GM19328 (cell line): ENCODE measurements at regions not wholly inside any gene's neighbourhood (a gene's known extent, or its start where the extent isn't known, plus 50 kb on each side); places are given as distances from the start of the nearest gene placed in this dataset.

Source experiments
- ATAC-seq: cut with Tn5 transposase; IDR thresholded peaks from one replicate; pipeline ENCODE4 v1.9.1; 2021; ENCODE audit warnings: mild to moderate bottlenecking, moderate library complexity; ENCODE audit not compliant: unreplicated experiment

GRCh38 chr10:108812296-108812695 is 1111.0 kb downstream of the XPNPEP1 start:
- ATAC-seq, result no peak

DNA sequence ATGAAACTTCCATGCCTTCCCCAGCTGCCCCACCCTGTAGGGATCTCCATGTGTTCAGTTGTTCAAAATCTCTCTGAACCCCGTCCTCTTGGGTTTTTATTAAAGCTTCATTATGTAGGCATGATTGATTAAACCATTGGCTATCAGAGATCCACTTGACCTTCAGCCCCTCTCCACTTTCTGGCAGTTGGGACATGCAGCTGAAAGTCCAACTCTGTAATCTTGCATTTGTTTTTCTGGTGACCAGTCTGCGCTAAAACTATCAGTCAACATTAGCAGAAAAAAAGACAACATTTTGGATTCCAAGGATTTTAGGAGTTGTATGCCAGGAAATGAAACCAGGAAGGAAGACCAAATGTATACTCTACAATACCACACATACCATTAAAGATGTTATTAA is 1115.1 kb downstream of the XPNPEP1 start:
- no peak for ATAC-seq

- ATAC-seq, result no peak
These were observed 1121.4 kb downstream of the XPNPEP1 start for GRCh38 chr10:108801775-108802517.

DNA sequence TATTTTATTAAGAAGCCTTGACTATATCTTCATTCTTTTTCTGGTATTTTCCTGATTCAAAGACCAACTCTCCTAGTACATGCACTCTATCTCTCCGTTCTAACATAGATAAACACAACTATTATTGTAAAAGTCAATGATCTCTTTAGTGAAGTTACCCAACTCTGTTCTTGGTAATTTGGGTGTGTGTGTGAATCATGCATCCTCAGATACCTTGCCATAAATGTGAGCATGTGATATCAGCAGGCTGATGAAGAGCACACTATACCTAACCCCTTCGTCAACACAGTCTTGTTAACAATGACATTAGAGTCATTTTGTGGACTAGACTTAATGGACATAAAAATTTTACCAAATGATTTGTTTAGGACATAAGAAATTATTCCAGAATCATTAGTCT is 1122.1 kb downstream of the XPNPEP1 start:
- ATAC-seq, result no peak

- ATAC-seq, result no peak
These were observed 1125.7 kb downstream of the XPNPEP1 start for GRCh38 chr10:108797573-108797972.

DNA sequence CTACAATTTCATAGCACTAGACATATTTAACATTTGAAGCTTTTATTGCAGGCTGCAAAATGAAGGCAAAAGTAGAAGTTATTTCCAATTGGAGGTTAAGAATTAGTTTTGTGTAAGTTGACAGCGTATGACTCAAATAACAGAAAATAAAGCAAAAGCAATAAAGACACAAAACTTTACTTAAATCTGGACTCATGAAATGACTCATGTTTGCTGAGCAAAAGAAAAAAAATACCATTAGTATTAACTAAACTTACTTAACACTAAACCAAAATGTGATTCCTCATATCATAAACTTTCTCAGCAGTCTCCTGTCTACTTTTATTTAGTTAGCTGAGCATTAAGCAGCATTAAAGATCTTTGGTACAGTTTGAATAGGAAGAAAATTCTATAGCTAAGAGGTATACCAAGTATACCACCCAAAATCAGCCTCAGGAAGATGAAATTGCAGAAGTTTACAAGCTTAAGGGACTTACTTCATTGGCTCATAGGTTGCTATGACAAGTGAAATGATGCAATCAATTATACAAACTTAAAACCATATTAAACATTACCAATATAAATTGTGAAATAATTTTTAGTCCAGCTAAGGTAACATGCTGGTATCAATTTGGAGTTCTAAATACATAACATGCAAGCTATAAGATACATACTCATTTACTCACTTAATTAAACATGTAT is 1131.4 kb downstream of the XPNPEP1 start:
- no peak for ATAC-seq

DNA sequence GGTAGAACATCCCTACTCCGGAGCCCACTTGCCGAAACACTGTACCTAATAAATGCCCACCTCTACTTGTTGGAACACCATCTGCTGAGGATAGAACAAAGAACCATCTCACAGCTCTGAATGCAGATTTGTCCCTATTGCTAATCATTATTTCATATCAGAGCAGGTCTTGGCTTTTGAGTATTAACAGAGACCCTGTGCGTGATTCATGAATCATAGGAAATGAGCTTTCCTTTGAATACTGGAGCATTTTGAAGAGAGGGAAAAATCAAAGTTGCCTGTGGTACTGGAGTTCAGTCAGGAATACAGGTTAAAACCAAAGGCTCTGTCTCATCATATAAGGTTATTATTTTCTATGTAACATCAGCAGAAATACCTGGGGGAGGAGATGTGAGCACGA is 1132.3 kb downstream of the XPNPEP1 start:
- no peak for ATAC-seq

GRCh38 chr10:108789919-108790318 is 1133.4 kb downstream of the XPNPEP1 start:
- ATAC-seq, result no peak

DNA sequence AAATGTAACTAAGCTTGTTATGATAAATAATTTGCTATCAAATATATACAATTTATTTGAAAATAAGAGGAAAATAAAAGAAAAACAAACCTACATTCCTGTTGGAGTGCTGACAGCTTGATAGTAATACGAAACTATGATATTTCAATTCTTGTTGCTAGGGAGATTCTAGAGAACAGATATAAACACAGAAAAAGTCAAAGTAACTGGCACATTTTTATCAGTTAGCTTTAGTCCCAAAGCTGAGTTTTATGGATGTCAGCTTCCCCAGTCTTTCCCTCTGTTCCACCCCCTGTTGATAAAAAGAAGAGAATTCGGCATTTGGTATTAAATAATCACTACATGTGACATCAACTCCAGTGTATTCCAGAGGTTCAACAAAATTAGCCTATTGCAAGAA is 1134.0 kb downstream of the XPNPEP1 start:
- no peak for ATAC-seq

DNA sequence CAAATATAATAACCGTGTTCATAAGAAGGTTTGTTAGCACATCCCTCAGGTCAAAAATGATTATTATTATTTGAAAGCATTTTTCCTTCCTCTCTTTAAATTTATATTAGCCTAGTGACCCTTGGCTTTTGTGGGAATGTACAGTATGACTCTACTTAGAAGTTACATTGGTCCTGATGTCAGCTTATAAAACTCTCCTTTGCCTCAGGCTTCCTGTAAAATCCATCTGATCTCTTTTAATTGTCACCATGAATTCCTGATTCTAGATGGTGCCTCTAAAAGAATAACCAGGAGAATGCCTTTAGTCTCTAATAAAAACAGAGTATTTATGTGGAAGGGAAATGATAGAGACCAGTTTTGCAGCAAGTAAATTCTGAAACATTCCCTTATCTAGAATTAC is 1134.4 kb downstream of the XPNPEP1 start:
- no peak for ATAC-seq

DNA sequence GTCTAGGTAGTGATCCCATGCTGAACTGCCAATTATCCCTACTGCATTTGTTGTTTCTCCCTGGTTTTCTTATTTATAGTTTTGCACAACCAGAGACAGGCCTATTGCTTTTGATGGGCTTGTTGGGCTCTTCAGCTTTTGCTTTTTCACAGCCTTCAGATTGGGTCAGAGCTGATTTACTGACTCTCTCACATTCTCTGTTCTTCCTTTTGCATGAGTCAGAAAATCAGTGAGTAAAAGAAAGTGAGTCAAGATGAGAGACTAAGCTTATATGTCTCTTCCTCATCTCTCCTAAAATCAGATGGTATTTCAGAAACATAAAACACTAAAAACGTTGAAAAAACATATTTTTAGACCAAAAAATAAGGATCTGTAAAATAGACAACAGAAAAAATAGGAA is 1135.4 kb downstream of the XPNPEP1 start:
- no peak for ATAC-seq

- ATAC-seq, result no peak
These were observed 1138.3 kb downstream of the XPNPEP1 start for GRCh38 chr10:108785011-108785410.

- no peak for ATAC-seq
These were observed 1138.8 kb downstream of the XPNPEP1 start for GRCh38 chr10:108784534-108784933.

DNA sequence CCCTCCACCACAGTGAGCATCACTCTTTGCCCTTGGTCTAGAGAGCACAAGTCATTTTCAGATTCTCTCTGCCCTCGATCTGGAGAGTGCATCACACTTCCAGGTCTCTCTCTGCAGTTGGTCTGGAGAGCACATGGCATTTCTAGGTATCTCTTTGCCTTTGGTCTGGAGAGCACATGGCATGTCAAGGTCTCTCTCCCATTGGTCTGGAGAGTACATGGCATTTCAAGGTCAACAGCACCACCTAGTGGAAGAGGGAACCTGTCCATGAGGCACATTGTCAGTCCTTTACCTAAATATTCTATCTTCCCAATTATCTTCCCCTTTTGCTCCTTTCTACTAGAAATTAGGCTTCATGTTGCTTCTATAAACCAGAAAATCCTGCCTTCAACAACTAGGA is 1139.4 kb downstream of the XPNPEP1 start:
- ATAC-seq, result peak; percentile 67

- ATAC-seq, result no peak
These were observed 1140.9 kb downstream of the XPNPEP1 start for GRCh38 chr10:108782411-108782810.

DNA sequence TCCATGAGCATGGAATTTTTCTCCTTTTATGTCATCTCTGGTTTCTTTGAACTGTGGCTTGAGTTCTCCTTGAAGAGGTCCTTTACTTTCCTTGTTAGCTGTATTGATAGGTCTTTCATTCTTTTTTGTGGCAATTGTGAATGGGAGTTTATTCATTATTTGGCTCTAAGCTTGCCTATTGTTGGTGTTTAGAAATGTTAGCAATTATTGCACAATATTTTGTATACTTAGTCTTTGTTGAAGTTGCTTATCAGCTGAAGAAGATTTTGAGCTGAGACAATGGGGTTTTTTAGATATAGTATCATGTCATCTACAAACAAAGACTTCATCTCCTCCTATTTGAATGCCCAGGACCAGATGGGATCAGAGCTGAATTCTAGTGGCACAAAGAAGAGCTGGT is 1143.8 kb downstream of the XPNPEP1 start:
- ATAC-seq, result no peak

- ATAC-seq, result no peak
These were observed 1147.3 kb downstream of the XPNPEP1 start for GRCh38 chr10:108775911-108776475.

DNA sequence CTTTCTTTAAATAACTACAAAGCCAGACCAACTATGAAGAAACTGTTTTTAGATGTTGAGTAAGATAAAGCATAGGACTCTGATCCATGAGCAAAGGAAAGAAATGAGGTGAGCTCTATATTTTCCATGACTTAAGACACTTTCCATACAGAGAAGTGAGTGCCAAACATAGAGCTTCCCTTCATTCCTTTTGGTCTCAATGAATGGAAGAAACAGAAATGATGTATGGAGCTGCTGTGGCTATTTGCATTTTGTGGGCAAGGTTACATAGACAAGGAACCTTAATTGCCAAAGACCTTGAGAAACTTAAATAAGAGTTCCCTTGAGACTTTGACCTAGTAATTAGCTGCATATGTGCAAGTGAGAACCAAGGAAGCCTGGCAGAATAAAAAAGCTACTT is 1152.2 kb downstream of the XPNPEP1 start:
- no peak for ATAC-seq

GRCh38 chr10:108765794-108766193 is 1157.5 kb downstream of the XPNPEP1 start:
- ATAC-seq, result no peak

DNA sequence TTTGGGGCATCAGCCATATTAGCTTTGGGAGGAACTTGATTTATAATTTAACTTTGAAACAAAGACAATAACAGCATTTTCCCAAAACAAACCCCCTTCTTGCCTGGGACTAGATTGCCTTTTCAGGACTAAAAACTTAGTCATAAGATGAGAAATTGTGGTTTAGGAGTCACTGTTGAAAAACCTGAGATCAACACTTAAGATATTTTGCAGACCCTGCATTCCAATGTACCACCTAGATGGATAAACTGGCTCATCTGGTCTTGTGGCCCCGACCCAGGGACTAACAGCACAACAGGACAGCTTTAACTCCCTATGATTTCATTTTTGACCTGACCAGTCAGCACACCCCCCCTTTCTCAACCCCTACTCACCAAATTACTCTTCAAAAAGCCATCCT is 1165.4 kb downstream of the XPNPEP1 start:
- no peak for ATAC-seq

GRCh38 chr10:108755646-108756045 is 1167.7 kb downstream of the XPNPEP1 start:
- no peak for ATAC-seq

GRCh38 chr10:108753326-108753725 is 1170.0 kb downstream of the XPNPEP1 start:
- no peak for ATAC-seq
